Sciatic nerve (tissue), 2 donors: ENCODE measurements at regions not wholly inside any gene's neighbourhood (a gene's known extent, or its start where the extent isn't known, plus 50 kb on each side); places are given as distances from the start of the nearest gene placed in this dataset.
A peak's percentile ranks its signal among the peaks of the same experiment; 100 is the strongest.

ENCODE experiments used
- ATAC-seq: fragments of 200-7000 bp; cut with Tn5 transposase; one replicate; pipeline ENCODE4 v1.9.1; 2020; ENCODE audit warnings: mild to moderate bottlenecking, moderate library complexity
- DNase-seq: peaks from one replicate; pipeline ENCODE4 v3.0.0-alpha.2; 2020; ENCODE audit warnings: low spot score
- intact Hi-C: fragments of 100-400 bp; cut with DNase I; formaldehyde crosslinking; loops from one replicate; pipeline ENCODE4 v1.14.2; 2022
- donor health status: DM: no; HTN: no; CAD: no.
- donor health status: DM: no; HTN: no; CAD: no.

GRCh38 chr12:110794623-110795280 is 52.0 kb upstream of the CCDC63 start:
- intact Hi-C loops: no loop called here
- ATAC-seq: peak; percentile 56
- DNase-seq: no peak

- DNase-seq (no peak), ATAC-seq (no peak)
- intact Hi-C loops: no loop called here
Measured at GRCh38 chr12:110796952-110797351, 49.8 kb upstream of the CCDC63 start.
